HUES64 (cell line): ENCODE measurements at regions not wholly inside any gene's neighbourhood (a gene's known extent, or its start where the extent isn't known, plus 50 kb on each side); places are given as distances from the start of the nearest gene placed in this dataset.

Experiments
- H3K27ac ChIP-seq: 2 replicates; pipeline ENCODE4 v1.7.0; 2013; ENCODE audit warnings: low read depth, low read length, inconsistent platforms
- H3K27me3 ChIP-seq: 2 replicates; pipeline ENCODE4 v1.6.1; 2013; ENCODE audit warnings: mild to moderate bottlenecking, low read length; ENCODE audit not compliant: insufficient read depth
- H3K36me3 ChIP-seq: 2 replicates; pipeline ENCODE4 v1.6.1; 2013; ENCODE audit warnings: mild to moderate bottlenecking, low read length; ENCODE audit not compliant: insufficient read depth
- H3K4me1 ChIP-seq: 2 replicates; pipeline ENCODE4 v1.6.1; 2013; ENCODE audit warnings: mild to moderate bottlenecking, low read length, moderate library complexity; ENCODE audit not compliant: insufficient read depth
- H3K4me3 ChIP-seq: 2 replicates; pipeline ENCODE4 v1.5.1; 2013; ENCODE audit warnings: mild to moderate bottlenecking, low read length, moderate library complexity
- H3K9ac ChIP-seq: 2 replicates; pipeline ENCODE4 v1.6.1; 2013; ENCODE audit warnings: mild to moderate bottlenecking, low read depth, low read length
- H3K9me3 ChIP-seq: 2 replicates; pipeline ENCODE4 v1.6.1; 2013; ENCODE audit warnings: low read depth, low read length; ENCODE audit not compliant: insufficient read depth
- WGBS: fragments of 150-250, 120-280 bp; methylation state at CpG from one replicate; pipeline ENCODE4 v1.1.7; 2013; ENCODE audit warnings: missing lambda C conversion rate; 5-methylcytosine and 5-hydroxymethylcytosine counted together

GRCh38 chr13:82701020-82701419 lies 1181.3 kb downstream of the SLITRK1 start:
- Histone ChIP-seq H3K4me1 (no peaks in the 10 kb centered on the region), H3K9ac (no peak overlapping the region), H3K9me3 (no peaks in the 10 kb centered on the region), H3K4me3 (no peak overlapping the region), H3K27me3 (no peaks in the 10 kb centered on the region), H3K36me3 (no peaks in the 10 kb centered on the region), H3K27ac (no peak overlapping the region)
- 96% methylated on average over 2 of the region's 2 CpGs for WGBS

GRCh38 chr13:82698941-82699340 lies 1183.3 kb downstream of the SLITRK1 start:
- no peak overlapping the region for H3K9ac ChIP-seq
- H3K4me1 ChIP-seq, result no peaks in the 10 kb centered on the region
- no peaks in the 10 kb centered on the region for H3K36me3 ChIP-seq
- no peak overlapping the region for H3K27ac ChIP-seq
- no peak overlapping the region for H3K4me3 ChIP-seq
- H3K9me3 ChIP-seq, result no peaks in the 10 kb centered on the region
- H3K27me3 ChIP-seq, result no peaks in the 10 kb centered on the region

GRCh38 chr13:82698383-82698782 lies 1183.9 kb downstream of the SLITRK1 start:
- Histone ChIP-seq H3K36me3 (no peaks in the 10 kb centered on the region), H3K27me3 (no peaks in the 10 kb centered on the region), H3K9me3 (no peaks in the 10 kb centered on the region)

GRCh38 chr13:82693607-82694006 lies 1188.7 kb downstream of the SLITRK1 start:
- Histone ChIP-seq H3K4me1 (no peaks in the 10 kb centered on the region), H3K9me3 (no peaks in the 10 kb centered on the region), H3K36me3 (no peaks in the 10 kb centered on the region), H3K9ac (no peak overlapping the region), H3K27ac (no peak overlapping the region), H3K27me3 (no peaks in the 10 kb centered on the region), H3K4me3 (no peak overlapping the region)
- 93% methylated on average over 1 of the region's 1 CpG for WGBS

More at GRCh38 chr13:82698383-82698782, 1183.9 kb downstream of the SLITRK1 start:
- H3K27ac ChIP-seq, result no peak overlapping the region
- H3K4me3 ChIP-seq, result no peak overlapping the region
- H3K4me1 ChIP-seq, result no peaks in the 10 kb centered on the region
- H3K9ac ChIP-seq, result no peak overlapping the region

- Histone ChIP-seq H3K36me3 (no peaks in the 10 kb centered on the region), H3K27ac (no peak overlapping the region), H3K4me3 (no peak overlapping the region), H3K4me1 (no peaks in the 10 kb centered on the region), H3K9me3 (0 out of 2 replicates have a peak, but pooled peaks cover 2% of the 10 kb centered on the region), H3K9ac (no peak overlapping the region), H3K27me3 (no peaks in the 10 kb centered on the region)
- 82% methylated on average over 2 of the region's 2 CpGs for WGBS
These were observed 1193.8 kb downstream of the SLITRK1 start for GRCh38 chr13:82688400-82688994.

GRCh38 chr13:82687884-82688283 lies 1194.4 kb downstream of the SLITRK1 start:
- Histone ChIP-seq H3K9me3 (0 out of 2 replicates have a peak, but pooled peaks cover 4% of the 10 kb centered on the region), H3K27me3 (no peaks in the 10 kb centered on the region), H3K9ac (no peak overlapping the region), H3K27ac (no peak overlapping the region), H3K4me1 (no peaks in the 10 kb centered on the region), H3K36me3 (no peaks in the 10 kb centered on the region), H3K4me3 (no peak overlapping the region)

GRCh38 chr13:82681535-82681934 lies 1200.7 kb downstream of the SLITRK1 start:
- Histone ChIP-seq H3K4me3 (no peak overlapping the region), H3K36me3 (no peaks in the 10 kb centered on the region), H3K4me1 (peaks cover 8% of the 10 kb centered on the region), H3K9me3 (peaks cover 18% of the 10 kb centered on the region), H3K27me3 (no peaks in the 10 kb centered on the region), H3K27ac (no peak overlapping the region), H3K9ac (no peak overlapping the region)
- 93% methylated on average over 4 of the region's 4 CpGs for WGBS

GRCh38 chr13:82678052-82678451 lies 1204.2 kb downstream of the SLITRK1 start:
- Histone ChIP-seq H3K4me3 (no peak overlapping the region), H3K27me3 (no peaks in the 10 kb centered on the region), H3K36me3 (no peaks in the 10 kb centered on the region), H3K9me3 (peaks cover 14% of the 10 kb centered on the region), H3K27ac (no peak overlapping the region), H3K9ac (no peak overlapping the region), H3K4me1 (peaks cover 37% of the 10 kb centered on the region)
- WGBS, result 91% methylated on average over 2 of the region's 3 CpGs

- Histone ChIP-seq H3K4me3 (peak overlapping the region; percentile 14; the same call in 1 of the 2 replicates), H3K4me1 (peaks cover 32% of the 10 kb centered on the region), H3K9ac (no peak overlapping the region), H3K27ac (peak overlapping the region; percentile 83; the same call in 1 of the 2 replicates), H3K9me3 (peaks cover 14% of the 10 kb centered on the region), H3K36me3 (no peaks in the 10 kb centered on the region), H3K27me3 (no peaks in the 10 kb centered on the region)
These were observed 1207.2 kb downstream of the SLITRK1 start for GRCh38 chr13:82675024-82675423.

- peaks cover 32% of the 10 kb centered on the region for H3K4me1 ChIP-seq
- peaks cover 14% of the 10 kb centered on the region for H3K9me3 ChIP-seq
- H3K27me3 ChIP-seq, result no peaks in the 10 kb centered on the region
- 76% methylated on average over 1 of the region's 1 CpG for WGBS
- H3K27ac ChIP-seq, result peak overlapping the region; percentile 83; the same call in 1 of the 2 replicates
- peak overlapping the region; percentile 14; the same call in 1 of the 2 replicates for H3K4me3 ChIP-seq
- H3K9ac ChIP-seq, result no peak overlapping the region
- H3K36me3 ChIP-seq, result no peaks in the 10 kb centered on the region
These were observed 1207.7 kb downstream of the SLITRK1 start for GRCh38 chr13:82674546-82674945.

- Histone ChIP-seq H3K27ac (no peak overlapping the region), H3K27me3 (no peaks in the 10 kb centered on the region), H3K9me3 (peaks cover 7% of the 10 kb centered on the region), H3K36me3 (no peaks in the 10 kb centered on the region), H3K9ac (no peak overlapping the region), H3K4me1 (peaks cover 32% of the 10 kb centered on the region), H3K4me3 (no peak overlapping the region)
- WGBS, result 92% methylated on average over 2 of the region's 2 CpGs
These were observed 1210.0 kb downstream of the SLITRK1 start for GRCh38 chr13:82672248-82672647.

GRCh38 chr13:82664183-82664582 lies 1218.1 kb downstream of the SLITRK1 start:
- WGBS, result no CpG with 5 or more reads among the region's 1 CpG
- no peaks in the 10 kb centered on the region for H3K27me3 ChIP-seq

More at GRCh38 chr13:82664183-82664582, 1218.1 kb downstream of the SLITRK1 start:
- Histone ChIP-seq H3K27ac (no peak overlapping the region), H3K9me3 (no peaks in the 10 kb centered on the region), H3K9ac (no peak overlapping the region), H3K4me3 (no peak overlapping the region), H3K4me1 (no peaks in the 10 kb centered on the region), H3K36me3 (no peaks in the 10 kb centered on the region)
